Endothelial cell of umbilical vein (primary cell): ENCODE measurements at regions not wholly inside any gene's neighbourhood (a gene's known extent, or its start where the extent isn't known, plus 50 kb on each side); places are given as distances from the start of the nearest gene placed in this dataset.

ENCODE experiments used
- BruUV-seq: library from RNA; stranded (reverse); fragments of 400-500 nt; replicated peaks from 2 replicates; lab custom pipeline; 2021; lab: Mats Ljungman, UMichigan
- CTCF ChIA-PET: fragments of 300-600, 350-600 bp; sonication (Branson Sonifier 250); formaldehyde crosslinking; loops from one replicate; lab custom pipeline; 2021; ENCODE audit warnings: antibody characterized with exemption, inconsistent platforms; lab: Charles Lee
- POLR2A ChIA-PET: fragments of 300-600, 350-600 bp; sonication (Branson Sonifier 250); formaldehyde crosslinking; loops from one replicate; lab custom pipeline; 2021; ENCODE audit warnings: antibody characterized with exemption, inconsistent platforms; lab: Charles Lee
- DNase-seq: peaks from one replicate; pipeline ENCODE4 v3.0.0-alpha.2; 2011; ENCODE audit warnings: low read depth, low spot score
- FAIRE-seq: peaks from 2 replicates; lab custom pipeline; 2011; peaks lifted over from hg19 to GRCh38; lab: Jason Lieb, UNC
- H2AFZ ChIP-seq: 2 replicates; pipeline ENCODE4 v1.6.0; 2012; ENCODE audit warnings: low read depth, low read length, control low read depth, inconsistent platforms
- H3K27ac ChIP-seq: 2 replicates; pipeline ENCODE4 v1.5.1; 2011; ENCODE audit warnings: low read depth, mild to moderate bottlenecking, control low read depth, low read length, moderate library complexity; ENCODE audit not compliant: insufficient read depth
- H3K27me3 ChIP-seq, 2 experiments: 2 replicates each; pipeline versions ENCODE4 v1.6.0 to v1.6.1; 2011; ENCODE audit warnings: low read length in 2 of 2, mixed read lengths in 1 of 2; ENCODE audit not compliant: control insufficient read depth in 2 of 2, insufficient read depth in 2 of 2
- H3K36me3 ChIP-seq, 2 experiments: 2 replicates in 1 of 2; 3 replicates in 1 of 2; pipeline ENCODE4 v1.5.1; 2011; ENCODE audit warnings: low read length in 2 of 2, mild to moderate bottlenecking in 1 of 2, moderate library complexity in 1 of 2; ENCODE audit not compliant: control insufficient read depth in 2 of 2, insufficient read depth in 2 of 2; ENCODE audit errors: extremely low read depth in 1 of 2
- H3K4me1 ChIP-seq: 3 replicates; pipeline ENCODE4 v1.5.1; 2011; ENCODE audit warnings: mild to moderate bottlenecking, low read length; ENCODE audit not compliant: control insufficient read depth, insufficient read depth; ENCODE audit errors: extremely low read depth
- H3K4me2 ChIP-seq: 2 replicates; pipeline ENCODE4 v1.6.1; 2011; ENCODE audit warnings: low read length, control low read depth, mixed read lengths; ENCODE audit not compliant: insufficient read depth
- H3K4me3 ChIP-seq, 3 experiments: fragments of 200-600 bp in 1 of 3; sonication (generic), shearing (Covaris generic) in 1 of 3; replicated peaks in 1 of 3; 2 replicates each; pipeline ENCODE4 v1.5.1; 2011 to 2016; ENCODE audit warnings: control low read depth in 3 of 3, low read length in 3 of 3, mild to moderate bottlenecking in 2 of 3, inconsistent platforms in 1 of 3, low read depth in 1 of 3, moderate library complexity in 1 of 3; ENCODE audit not compliant: insufficient read depth in 1 of 3
- H3K79me2 ChIP-seq: 2 replicates; pipeline ENCODE4 v1.6.0; 2012; ENCODE audit warnings: low read length, inconsistent platforms; ENCODE audit not compliant: control insufficient read depth, insufficient read depth
- H3K9ac ChIP-seq: replicated peaks from 2 replicates; pipeline ENCODE3; 2011; ENCODE audit warnings: low read length, control low read depth; ENCODE audit not compliant: insufficient read depth; ENCODE audit errors: extremely low read depth
- H3K9me1 ChIP-seq: replicated peaks from 3 replicates; pipeline ENCODE4 v1.6.0; 2011; ENCODE audit warnings: mild to moderate bottlenecking, low read length; ENCODE audit not compliant: control insufficient read depth, insufficient read depth; ENCODE audit errors: extremely low read depth
- H3K9me3 ChIP-seq: replicated peaks from 2 replicates; pipeline ENCODE4 v1.5.1; 2012; ENCODE audit warnings: low read length, inconsistent platforms; ENCODE audit not compliant: control insufficient read depth, insufficient read depth
- H4K20me1 ChIP-seq: replicated peaks from 2 replicates; pipeline ENCODE3; 2011; ENCODE audit warnings: mild to moderate bottlenecking, low read length; ENCODE audit not compliant: control insufficient read depth, insufficient read depth; ENCODE audit errors: extremely low read depth
- FOS ChIP-seq: IDR thresholded peaks from 2 replicates; pipeline ENCODE4 v1.6.1; 2011; ENCODE audit warnings: mild to moderate bottlenecking, low read length, moderate library complexity, borderline replicate concordance; ENCODE audit not compliant: insufficient read depth
- GATA2 ChIP-seq: IDR thresholded peaks from 2 replicates; pipeline ENCODE4 v1.7.0; 2011; ENCODE audit warnings: low read depth, mild to moderate bottlenecking, moderate library complexity, mixed read lengths, low read length; ENCODE audit not compliant: insufficient read length, insufficient read depth
- JUN ChIP-seq: IDR thresholded peaks from 2 replicates; pipeline ENCODE4 v1.6.1; 2011; ENCODE audit warnings: borderline replicate concordance, low read depth; ENCODE audit not compliant: insufficient read length, insufficient read depth
- MYC ChIP-seq: IDR thresholded peaks from one replicate; pipeline ENCODE4 v1.6.1; 2011; ENCODE audit warnings: mild to moderate bottlenecking, low read depth, low read length
- POLR2A ChIP-seq: IDR thresholded peaks from 2 replicates; pipeline ENCODE4 v1.6.1; 2012; ENCODE audit warnings: low read depth, mild to moderate bottlenecking, control low read depth, low read length
- POLR2AphosphoS5 ChIP-seq: IDR thresholded peaks from 2 replicates; pipeline ENCODE4 v1.6.1; 2012; ENCODE audit warnings: low read depth, mild to moderate bottlenecking, control low read depth, low read length, moderate library complexity; ENCODE audit not compliant: insufficient read depth
- dilution Hi-C: fragments of 300-500 bp; cut with MboI; formaldehyde crosslinking; loops from one replicate; pipeline ENCODE4 v1.15.0; 2019; ENCODE audit warnings: low sequenced_read_pairs; ENCODE audit not compliant: extremely low pct_ligation_motif_present
- intact Hi-C: fragments of 100-400 bp; cut with micrococcal nuclease; formaldehyde crosslinking; loops from one replicate; pipeline ENCODE4 v1.10.0; 2022
- TF ChIP-seq, protein P1 (sequence below): IDR thresholded peaks from 2 replicates; pipeline ENCODE4 v1.6.1; 2011; ENCODE audit not compliant: insufficient read depth, insufficient read length
- TF ChIP-seq, protein P2 (sequence below), 2 donors: IDR thresholded peaks; 1 replicate in 1 of 2; 2 replicates in 1 of 2; pipeline ENCODE4 v1.5.1; 2011; ENCODE audit warnings: low read length in 2 of 2, mild to moderate bottlenecking in 2 of 2, moderate library complexity in 2 of 2, control low read depth in 1 of 2, inconsistent platforms in 1 of 2, low read depth in 1 of 2; ENCODE audit not compliant: insufficient read depth in 1 of 2; ENCODE audit errors: extremely low read depth in 1 of 2

- H3K27me3 ChIP-seq, result no peaks in the 10 kb centered on the region
- H3K79me2 ChIP-seq, result no peaks in the 10 kb centered on the region
- FAIRE-seq, result no peak
- H3K36me3 ChIP-seq, result no peaks in the 10 kb centered on the region
- H3K9me3 ChIP-seq, result no peaks in the 10 kb centered on the region
- H3K9ac ChIP-seq, result no peak overlapping the region
- H3K4me3 ChIP-seq, result no peak overlapping the region
- no peaks in the 10 kb centered on the region for H3K4me1 ChIP-seq
- CTCF ChIA-PET, result no interaction called here
- no TSS peak for BruUV-seq
- TF ChIP-seq, protein P1, sequence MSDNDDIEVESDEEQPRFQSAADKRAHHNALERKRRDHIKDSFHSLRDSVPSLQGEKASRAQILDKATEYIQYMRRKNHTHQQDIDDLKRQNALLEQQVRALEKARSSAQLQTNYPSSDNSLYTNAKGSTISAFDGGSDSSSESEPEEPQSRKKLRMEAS, result no peak
- no peak for TF ChIP-seq POLR2AphosphoS5
- no peak for TF ChIP-seq FOS
- TF ChIP-seq, protein P2, sequence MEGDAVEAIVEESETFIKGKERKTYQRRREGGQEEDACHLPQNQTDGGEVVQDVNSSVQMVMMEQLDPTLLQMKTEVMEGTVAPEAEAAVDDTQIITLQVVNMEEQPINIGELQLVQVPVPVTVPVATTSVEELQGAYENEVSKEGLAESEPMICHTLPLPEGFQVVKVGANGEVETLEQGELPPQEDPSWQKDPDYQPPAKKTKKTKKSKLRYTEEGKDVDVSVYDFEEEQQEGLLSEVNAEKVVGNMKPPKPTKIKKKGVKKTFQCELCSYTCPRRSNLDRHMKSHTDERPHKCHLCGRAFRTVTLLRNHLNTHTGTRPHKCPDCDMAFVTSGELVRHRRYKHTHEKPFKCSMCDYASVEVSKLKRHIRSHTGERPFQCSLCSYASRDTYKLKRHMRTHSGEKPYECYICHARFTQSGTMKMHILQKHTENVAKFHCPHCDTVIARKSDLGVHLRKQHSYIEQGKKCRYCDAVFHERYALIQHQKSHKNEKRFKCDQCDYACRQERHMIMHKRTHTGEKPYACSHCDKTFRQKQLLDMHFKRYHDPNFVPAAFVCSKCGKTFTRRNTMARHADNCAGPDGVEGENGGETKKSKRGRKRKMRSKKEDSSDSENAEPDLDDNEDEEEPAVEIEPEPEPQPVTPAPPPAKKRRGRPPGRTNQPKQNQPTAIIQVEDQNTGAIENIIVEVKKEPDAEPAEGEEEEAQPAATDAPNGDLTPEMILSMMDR (IDR thresholded peaks at IDR 0.05; ENCODE audit: extremely low read depth in 1 of 2, insufficient read depth in 1 of 2, low read depth in 1 of 2, low read length in 2 of 2), result no peak
- no peak for TF ChIP-seq MYC
- TF ChIP-seq GATA2, result no peak
- TF ChIP-seq POLR2A, result no peak
- TF ChIP-seq JUN, result no peak
- dilution Hi-C loops, result no loop called here
- intact Hi-C loops, result no loop called here
- POLR2A ChIA-PET, result no interaction called here
- DNase-seq, result no peak
- H3K4me2 ChIP-seq, result no peak overlapping the region
- no peak overlapping the region for H3K27ac ChIP-seq
- H2AFZ ChIP-seq, result no peak overlapping the region
- no peaks in the 10 kb centered on the region for H4K20me1 ChIP-seq
- no peaks in the 10 kb centered on the region for H3K9me1 ChIP-seq
These were observed 89.6 kb upstream of the UBE2E3 start for GRCh38 chr2:180890781-180891180.
